H9 (cell line): ENCODE measurements at regions not wholly inside any gene's neighbourhood (a gene's known extent, or its start where the extent isn't known, plus 50 kb on each side); places are given as distances from the start of the nearest gene placed in this dataset.
A peak's percentile ranks its signal among the peaks of the same experiment; 100 is the strongest.

Experiments
- DNase-seq: peaks from one replicate; pipeline ENCODE4 v3.0.0-alpha.2; 2017
- H2AFZ ChIP-seq: one replicate; pipeline ENCODE4 v1.6.1; 2013; ENCODE audit warnings: mild to moderate bottlenecking, low read length, control low read depth, moderate library complexity
- H2AK5ac ChIP-seq: 2 replicates; pipeline ENCODE4 v1.6.1; 2013; ENCODE audit warnings: low read length, control low read depth, mixed read lengths; ENCODE audit not compliant: insufficient read length
- H2BK120ac ChIP-seq: one replicate; pipeline ENCODE4 v1.6.1; 2013; ENCODE audit warnings: low read depth, mild to moderate bottlenecking, low read length, control low read depth, inconsistent platforms; ENCODE audit not compliant: poor library complexity, severe bottlenecking
- H2BK12ac ChIP-seq: 2 replicates; pipeline ENCODE4 v1.6.1; 2013; ENCODE audit warnings: low read length, control low read depth, mixed read lengths, low read depth; ENCODE audit not compliant: insufficient read length
- H2BK15ac ChIP-seq: 2 replicates; pipeline ENCODE4 v1.6.1; 2013; ENCODE audit warnings: low read depth, low read length, control low read depth
- H2BK20ac ChIP-seq: one replicate; pipeline ENCODE4 v1.6.1; 2013; ENCODE audit warnings: low read depth, mild to moderate bottlenecking, low read length, control low read depth, inconsistent platforms; ENCODE audit not compliant: poor library complexity, severe bottlenecking
- H2BK5ac ChIP-seq: 2 replicates; pipeline ENCODE4 v1.6.1; 2013; ENCODE audit warnings: low read length, control low read depth, mixed read lengths; ENCODE audit not compliant: insufficient read length
- H3K14ac ChIP-seq: 2 replicates; pipeline ENCODE4 v1.6.1; 2013; ENCODE audit warnings: low read length, control low read depth; ENCODE audit not compliant: insufficient read depth
- H3K18ac ChIP-seq: 2 replicates; pipeline ENCODE4 v1.6.1; 2013; ENCODE audit warnings: low read depth, mild to moderate bottlenecking, mixed read lengths, low read length, control low read depth; ENCODE audit not compliant: insufficient read length
- H3K23ac ChIP-seq: 2 replicates; pipeline ENCODE4 v1.6.1; 2013; ENCODE audit warnings: low read length, control low read depth, mixed read lengths, low read depth; ENCODE audit not compliant: insufficient read length
- H3K23me2 ChIP-seq: 2 replicates; pipeline ENCODE4 v1.6.1; 2013; ENCODE audit warnings: low read depth, mild to moderate bottlenecking, mixed read lengths, low read length, control low read depth; ENCODE audit not compliant: insufficient read length, poor library complexity, severe bottlenecking
- H3K27ac ChIP-seq: 2 replicates; pipeline ENCODE4 v1.5.1; 2013; ENCODE audit warnings: low read length, control low read depth, mixed read lengths, low read depth; ENCODE audit not compliant: insufficient read length
- H3K27me3 ChIP-seq: 2 replicates; pipeline ENCODE4 v1.6.1; 2013; ENCODE audit warnings: low read length, control low read depth, inconsistent platforms; ENCODE audit not compliant: insufficient read depth
- H3K4ac ChIP-seq: 2 replicates; pipeline ENCODE4 v1.6.1; 2013; ENCODE audit warnings: low read depth, mild to moderate bottlenecking, control low read depth, inconsistent platforms, low read length, moderate library complexity
- H3K4me1 ChIP-seq: 2 replicates; pipeline ENCODE4 v1.6.1; 2013; ENCODE audit warnings: low read length, control low read depth, inconsistent platforms; ENCODE audit not compliant: insufficient read depth
- H3K4me2 ChIP-seq: 2 replicates; pipeline ENCODE4 v1.6.1; 2013; ENCODE audit warnings: low read length, control low read depth, mixed read lengths; ENCODE audit not compliant: insufficient read length, insufficient read depth
- H3K56ac ChIP-seq: 2 replicates; pipeline ENCODE4 v1.6.1; 2013; ENCODE audit warnings: low read depth, mild to moderate bottlenecking, mixed read lengths, low read length, control low read depth; ENCODE audit not compliant: insufficient read length
- H3K79me1 ChIP-seq: 2 replicates; pipeline ENCODE4 v1.6.1; 2013; ENCODE audit warnings: low read depth, mild to moderate bottlenecking, moderate library complexity, low read length, control low read depth, inconsistent platforms; ENCODE audit not compliant: insufficient read depth, poor library complexity, severe bottlenecking
- H3K79me2 ChIP-seq: 2 replicates; pipeline ENCODE4 v1.6.1; 2013; ENCODE audit warnings: low read length, control low read depth, inconsistent platforms; ENCODE audit not compliant: insufficient read depth
- H3K9ac ChIP-seq: 2 replicates; pipeline ENCODE4 v1.6.1; 2013; ENCODE audit warnings: low read length, control low read depth, mixed read lengths; ENCODE audit not compliant: insufficient read length; ENCODE audit errors: extremely low read depth
- H3K9me3 ChIP-seq: one replicate; pipeline ENCODE4 v1.6.1; 2013; ENCODE audit warnings: low read depth, low read length, inconsistent platforms; ENCODE audit not compliant: control insufficient read depth
- H3T11ph ChIP-seq: one replicate; pipeline ENCODE4 v1.6.1; 2013; ENCODE audit warnings: mild to moderate bottlenecking, low read length, control low read depth, inconsistent platforms
- H4K20me1 ChIP-seq: one replicate; pipeline ENCODE4 v1.6.1; 2013; ENCODE audit not compliant: control insufficient read depth, insufficient read length, insufficient read depth
- H4K5ac ChIP-seq: 2 replicates; pipeline ENCODE4 v1.6.1; 2013; ENCODE audit warnings: low read depth, mild to moderate bottlenecking, mixed read lengths, low read length, control low read depth; ENCODE audit not compliant: insufficient read length
- H4K8ac ChIP-seq: replicated peaks from 2 replicates; pipeline ENCODE4 v1.6.1; 2013; ENCODE audit warnings: low read length, control low read depth, mixed read lengths, low read depth; ENCODE audit not compliant: insufficient read length
- H4K91ac ChIP-seq: 2 replicates; pipeline ENCODE4 v1.6.1; 2013; ENCODE audit warnings: low read depth, mild to moderate bottlenecking, moderate library complexity, mixed read lengths, low read length, control low read depth; ENCODE audit not compliant: insufficient read length
- H3K27ac Mint-ChIP-seq, 3 experiments: 2 replicates in 2 of 3; 3 replicates in 1 of 3; pipeline ENCODE4 v1.8.0; 2020 to 2021; ENCODE audit warnings: mixed read lengths in 3 of 3, mild to moderate bottlenecking in 1 of 3, moderate library complexity in 1 of 3
- H3K27me3 Mint-ChIP-seq: 2 replicates; pipeline ENCODE4 v1.8.0; 2021; ENCODE audit warnings: low read depth, mild to moderate bottlenecking, moderate library complexity, mixed read lengths
- H3K36me3 Mint-ChIP-seq, 3 experiments: 2 replicates in 2 of 3; 3 replicates in 1 of 3; pipeline ENCODE4 v1.8.0; 2020 to 2021; ENCODE audit warnings: low read depth in 3 of 3, mixed read lengths in 3 of 3; ENCODE audit not compliant: insufficient read depth in 1 of 3
- H3K4me1 Mint-ChIP-seq, 2 experiments: 2 replicates each; pipeline ENCODE4 v1.8.0; 2020; ENCODE audit warnings: mixed read lengths in 2 of 2
- H3K4me3 Mint-ChIP-seq, 2 experiments: 2 replicates in 1 of 2; 3 replicates in 1 of 2; pipeline ENCODE4 v1.8.0; 2020 to 2021; ENCODE audit warnings: mild to moderate bottlenecking in 2 of 2, mixed read lengths in 2 of 2, moderate library complexity in 1 of 2
- H3K9me3 Mint-ChIP-seq, 2 experiments: 2 replicates in 1 of 2; 3 replicates in 1 of 2; pipeline ENCODE4 v1.8.0; 2020; ENCODE audit warnings: mild to moderate bottlenecking in 2 of 2, mixed read lengths in 2 of 2, moderate library complexity in 1 of 2
- WGBS: extraction: QIAGEN DNeasy Blood & Tissue Kit; methylation state at CpG from one replicate; pipeline ENCODE4 v1.1.7; 2013; ENCODE audit warnings: missing lambda C conversion rate, low lambda C conversion rate, mixed read lengths; ENCODE audit not compliant: insufficient read length; ENCODE audit errors: extremely low coverage; 5-methylcytosine and 5-hydroxymethylcytosine counted together
- TF ChIP-seq, protein P1 (sequence below): fragments of 200-600 bp; sonication (generic); conservative IDR thresholded peaks from 3 replicates; pipeline ENCODE4 v1.8.0; 2021; ENCODE audit warnings: antibody characterized with exemption, mild to moderate bottlenecking

DNA sequence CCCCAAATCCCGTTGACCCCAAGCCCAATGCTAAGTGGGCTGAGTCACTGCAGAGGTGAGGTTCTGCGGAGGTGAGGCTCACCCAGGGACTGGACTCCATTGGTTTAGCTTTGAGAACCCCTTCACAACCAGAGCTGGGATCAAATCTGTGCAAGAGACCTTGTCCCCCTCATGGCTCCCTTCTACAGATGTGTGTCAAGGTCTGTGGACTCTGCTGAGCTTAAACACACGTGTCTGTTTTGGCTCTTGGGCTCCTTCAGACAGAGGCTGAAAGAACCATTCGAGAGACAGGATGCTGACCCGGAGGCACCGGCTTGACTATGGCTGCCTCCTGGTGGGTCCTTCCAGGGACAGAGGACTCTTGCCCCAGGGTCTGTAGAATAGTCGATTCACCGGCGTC is 190.3 kb downstream of the LPIN1 start:
- Histone ChIP-seq H3K23ac (no peak overlapping the region), H3K27ac (no peak overlapping the region), H3K4me2 (no peak overlapping the region), H3K56ac (no peak overlapping the region), H3K9ac (no peak overlapping the region), H4K91ac (no peak overlapping the region), H3K18ac (no peak overlapping the region), H3K4me1 (no peaks in the 10 kb centered on the region), H3K9me3 (no peaks in the 10 kb centered on the region), H3K79me2 (no peaks in the 10 kb centered on the region), H3K23me2 (no peaks in the 10 kb centered on the region), H2BK12ac (no peak overlapping the region), H2AK5ac (no peak overlapping the region), H3T11ph (no peak overlapping the region), H3K79me1 (no peaks in the 10 kb centered on the region), H2BK5ac (no peak overlapping the region), H3K4ac (no peak overlapping the region), H3K27me3 (no peaks in the 10 kb centered on the region), H2BK20ac (no peak overlapping the region), H2AFZ (no peak overlapping the region), H4K8ac (no peak overlapping the region), H4K5ac (no peak overlapping the region), H2BK120ac (no peak overlapping the region), H4K20me1 (no peaks in the 10 kb centered on the region), H2BK15ac (no peak overlapping the region), H3K14ac (peak overlapping the region; percentile 64; the same call in 1 of the 2 replicates)
- Mint-ChIP-seq H3K4me1 (no peaks in the 10 kb centered on the region), H3K27ac (no peak overlapping the region), H3K4me3 (no peak overlapping the region), H3K36me3 (no peaks in the 10 kb centered on the region), H3K27me3 (no peaks in the 10 kb centered on the region; the same call in none of the 2 replicates), H3K9me3 (no peaks in the 10 kb centered on the region; a peak in 1 of 5 replicates)
- WGBS, result no CpG with 5 or more reads among the region's 9 CpGs
- TF ChIP-seq, protein P1, sequence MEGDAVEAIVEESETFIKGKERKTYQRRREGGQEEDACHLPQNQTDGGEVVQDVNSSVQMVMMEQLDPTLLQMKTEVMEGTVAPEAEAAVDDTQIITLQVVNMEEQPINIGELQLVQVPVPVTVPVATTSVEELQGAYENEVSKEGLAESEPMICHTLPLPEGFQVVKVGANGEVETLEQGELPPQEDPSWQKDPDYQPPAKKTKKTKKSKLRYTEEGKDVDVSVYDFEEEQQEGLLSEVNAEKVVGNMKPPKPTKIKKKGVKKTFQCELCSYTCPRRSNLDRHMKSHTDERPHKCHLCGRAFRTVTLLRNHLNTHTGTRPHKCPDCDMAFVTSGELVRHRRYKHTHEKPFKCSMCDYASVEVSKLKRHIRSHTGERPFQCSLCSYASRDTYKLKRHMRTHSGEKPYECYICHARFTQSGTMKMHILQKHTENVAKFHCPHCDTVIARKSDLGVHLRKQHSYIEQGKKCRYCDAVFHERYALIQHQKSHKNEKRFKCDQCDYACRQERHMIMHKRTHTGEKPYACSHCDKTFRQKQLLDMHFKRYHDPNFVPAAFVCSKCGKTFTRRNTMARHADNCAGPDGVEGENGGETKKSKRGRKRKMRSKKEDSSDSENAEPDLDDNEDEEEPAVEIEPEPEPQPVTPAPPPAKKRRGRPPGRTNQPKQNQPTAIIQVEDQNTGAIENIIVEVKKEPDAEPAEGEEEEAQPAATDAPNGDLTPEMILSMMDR, result no peak
- DNase-seq, result no peak
